NT2/D1 (cell line): ENCODE measurements at regions not wholly inside any gene's neighbourhood (a gene's known extent, or its start where the extent isn't known, plus 50 kb on each side); places are given as distances from the start of the nearest gene placed in this dataset.

Source experiments
- YY1 ChIP-seq: IDR thresholded peaks from 2 replicates; pipeline ENCODE4 v1.6.1; 2011; ENCODE audit not compliant: insufficient read length, insufficient read depth
- ZNF274 ChIP-seq: IDR thresholded peaks from 2 replicates; pipeline ENCODE4 v1.6.1; 2011; ENCODE audit warnings: mild to moderate bottlenecking, low read depth, low read length

DNA sequence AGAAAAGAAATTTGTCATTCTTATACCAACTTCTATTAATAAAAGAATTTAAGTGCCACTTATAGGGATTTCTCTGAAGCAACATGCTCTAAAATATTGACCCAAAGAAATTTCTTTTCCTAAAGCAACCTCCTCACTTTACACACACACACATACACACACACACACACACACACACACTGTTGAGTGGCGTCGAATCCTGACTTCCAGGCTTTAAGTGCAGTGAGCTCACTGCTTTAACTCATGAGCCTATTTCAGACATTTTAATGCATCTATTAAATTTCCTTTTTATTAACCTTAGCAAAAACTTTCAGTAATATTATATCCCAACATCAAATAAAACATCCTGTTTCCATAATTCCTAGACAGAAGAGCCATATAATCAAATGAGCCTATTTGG is 229.1 kb upstream of the ACVR2A start:
- TF ChIP-seq YY1 (no peak), ZNF274 (no peak)
